SK-N-SH (cell line): ENCODE measurements at regions not wholly inside any gene's neighbourhood (a gene's known extent, or its start where the extent isn't known, plus 50 kb on each side); places are given as distances from the start of the nearest gene placed in this dataset.

Source experiments
- CTCF ChIA-PET: fragments of 300-600, 350-600 bp; formaldehyde crosslinking; extraction: SDS; loops from one replicate; lab custom pipeline; 2021; lab: Yijun Ruan, JAX
- POLR2A ChIA-PET: fragments of 350-600 bp; sonication (Branson Sonifier 250); formaldehyde crosslinking; extraction: SDS; loops from one replicate; lab custom pipeline; 2020; ENCODE audit warnings: antibody characterized with exemption, inconsistent platforms; lab: Yijun Ruan, JAX
- DNase-seq: peaks from one replicate; pipeline ENCODE4 v3.0.0; 2012
- H2AFZ ChIP-seq: fragments of 200-600 bp; sonication (generic); 2 replicates; pipeline ENCODE4 v1.8.1; 2016; ENCODE audit warnings: antibody characterized with exemption, mild to moderate bottlenecking, low read depth
- H3F3A ChIP-seq: fragments of 200-600 bp; sonication (generic); replicated peaks from 2 replicates; pipeline ENCODE3; 2016; ENCODE audit warnings: antibody characterized with exemption, mild to moderate bottlenecking; ENCODE audit not compliant: insufficient read depth
- H3K27ac ChIP-seq, 2 experiments: fragments of 200-500 bp in 1 of 2; fragments of 200-600 bp in 1 of 2; sonication (Bioruptor generic) in 1 of 2; sonication (generic), shearing (Covaris generic) in 1 of 2; 2 replicates each; pipeline versions ENCODE4 v1.5.1 to v1.6.1; 2014 to 2016; ENCODE audit warnings: low read depth in 2 of 2, inconsistent platforms in 1 of 2, low read length in 1 of 2, mild to moderate bottlenecking in 1 of 2, mixed read lengths in 1 of 2
- H3K27me3 ChIP-seq: fragments of 200-600 bp; sonication (generic), shearing (Covaris generic); 2 replicates; pipeline ENCODE4 v1.6.1; 2016; ENCODE audit warnings: mixed run types; ENCODE audit not compliant: insufficient read depth
- H3K36me3 ChIP-seq, 2 experiments: fragments of 200-500 bp in 1 of 2; fragments of 200-600 bp in 1 of 2; sonication (Bioruptor generic) in 1 of 2; sonication (generic) in 1 of 2; replicated peaks in 1 of 2; 2 replicates each; pipeline versions ENCODE3 to v1.5.1; 2014 to 2016; ENCODE audit warnings: low read length in 1 of 2, mild to moderate bottlenecking in 1 of 2; ENCODE audit not compliant: insufficient read depth in 2 of 2, control insufficient read depth in 1 of 2
- H3K4me1 ChIP-seq, 2 experiments: fragments of 200-500 bp in 1 of 2; fragments of 200-600 bp in 1 of 2; sonication (Bioruptor generic) in 1 of 2; sonication (generic), shearing (Covaris generic) in 1 of 2; 2 replicates each; pipeline versions ENCODE4 v1.5.1 to v1.6.1; 2014 to 2016; ENCODE audit warnings: low read depth in 1 of 2, low read length in 1 of 2, mixed run types in 1 of 2; ENCODE audit not compliant: insufficient read depth in 2 of 2, control insufficient read depth in 1 of 2
- H3K4me2 ChIP-seq: fragments of 200-600 bp; sonication (generic), shearing (Covaris generic); 2 replicates; pipeline ENCODE4 v1.6.1; 2017; ENCODE audit warnings: mixed run types
- H3K4me3 ChIP-seq, 2 experiments: fragments of 200-500 bp in 1 of 2; fragments of 200-600 bp in 1 of 2; sonication (Bioruptor generic) in 1 of 2; sonication (generic), shearing (Covaris generic) in 1 of 2; 2 replicates each; pipeline versions ENCODE4 v1.5.1 to v1.8.1; 2014 to 2016; ENCODE audit warnings: low read depth in 2 of 2, inconsistent platforms in 1 of 2, low read length in 1 of 2, mild to moderate bottlenecking in 1 of 2, mixed read lengths in 1 of 2, moderate library complexity in 1 of 2
- H3K79me2 ChIP-seq: fragments of 200-600 bp; sonication (generic); 2 replicates; pipeline ENCODE4 v1.8.1; 2017; ENCODE audit warnings: mild to moderate bottlenecking; ENCODE audit not compliant: insufficient read depth
- H3K9ac ChIP-seq: fragments of 200-600 bp; sonication (generic); 2 replicates; pipeline ENCODE4 v1.6.1; 2017; ENCODE audit warnings: mixed run types
- H3K9me2 ChIP-seq: fragments of 200-600 bp; sonication (generic); 2 replicates; pipeline ENCODE4 v1.6.1; 2017; ENCODE audit warnings: mixed run types
- H3K9me3 ChIP-seq: fragments of 200-600 bp; sonication (generic); 2 replicates; pipeline ENCODE4 v1.6.1; 2017; ENCODE audit warnings: mixed run types, mild to moderate bottlenecking, moderate library complexity
- H4K20me1 ChIP-seq: fragments of 200-600 bp; sonication (generic); 2 replicates; pipeline ENCODE4 v1.6.1; 2017; ENCODE audit warnings: mild to moderate bottlenecking, mixed run types; ENCODE audit not compliant: insufficient read depth
- FOSL2 ChIP-seq: IDR thresholded peaks from 2 replicates; pipeline ENCODE4 v1.4.0; 2012; ENCODE audit warnings: low read depth, mild to moderate bottlenecking, moderate library complexity, borderline replicate concordance
- FOXJ3 ChIP-seq: sonication (generic); formaldehyde crosslinking; IDR thresholded peaks from 2 replicates; pipeline ENCODE4 v1.5.1; 2020; ENCODE audit warnings: mild to moderate bottlenecking, missing genetic modification reagents
- FOXM1 ChIP-seq: IDR thresholded peaks from 2 replicates; pipeline ENCODE4 v1.4.0; 2012; ENCODE audit warnings: low read depth, mild to moderate bottlenecking
- GABPA ChIP-seq: IDR thresholded peaks from 2 replicates; pipeline ENCODE4 v1.4.0; 2012; ENCODE audit warnings: low read depth, mild to moderate bottlenecking
- GATA2 ChIP-seq: sonication (generic); formaldehyde crosslinking; IDR thresholded peaks from 2 replicates; pipeline ENCODE4 v1.5.0; 2020; ENCODE audit warnings: mild to moderate bottlenecking, missing genetic modification reagents
- JUND ChIP-seq: IDR thresholded peaks from 2 replicates; pipeline ENCODE4 v1.4.0; 2012
- MXI1 ChIP-seq: IDR thresholded peaks from 2 replicates; pipeline ENCODE4 v1.6.1; 2012; ENCODE audit warnings: mild to moderate bottlenecking, low read depth, low read length, improper control_type of control experiment
- NFIC ChIP-seq: IDR thresholded peaks from 2 replicates; pipeline ENCODE4 v1.4.0; 2012; ENCODE audit warnings: borderline replicate concordance
- RCOR1 ChIP-seq: fragments of 150-350 bp; IDR thresholded peaks from 2 replicates; pipeline ENCODE4 v1.6.1; 2017; ENCODE audit warnings: antibody characterized with exemption, low read length
- RFX5 ChIP-seq: IDR thresholded peaks from 2 replicates; pipeline ENCODE4 v1.6.1; 2012; ENCODE audit warnings: mild to moderate bottlenecking, improper control_type of control experiment, low read length
- RXRA ChIP-seq: IDR thresholded peaks from 2 replicates; pipeline ENCODE4 v1.4.0; 2012; ENCODE audit warnings: low read depth, mild to moderate bottlenecking, borderline replicate concordance
- SIN3A ChIP-seq: IDR thresholded peaks from 2 replicates; pipeline ENCODE4 v1.6.1; 2012; ENCODE audit warnings: low read depth, mild to moderate bottlenecking, low read length, moderate library complexity, borderline replicate concordance
- SMC3 ChIP-seq: IDR thresholded peaks from 2 replicates; pipeline ENCODE4 v1.6.1; 2012; ENCODE audit warnings: low read depth, low read length, improper control_type of control experiment
- USF1 ChIP-seq: IDR thresholded peaks from 2 replicates; pipeline ENCODE4 v1.4.0; 2012; ENCODE audit warnings: low read depth, borderline replicate concordance
- YY1 ChIP-seq: IDR thresholded peaks from 2 replicates; pipeline ENCODE4 v1.4.0; 2012; ENCODE audit warnings: low read depth, mild to moderate bottlenecking
- WGBS: methylation state at CpG from one replicate; pipeline ENCODE4 v1.1.6; 2017; ENCODE audit warnings: low lambda C conversion rate; 5-methylcytosine and 5-hydroxymethylcytosine counted together
- TF ChIP-seq, protein P1 (sequence below): IDR thresholded peaks from 2 replicates; pipeline ENCODE4 v1.4.0; 2012; ENCODE audit warnings: low read depth
- TF ChIP-seq, protein P2 (sequence below): IDR thresholded peaks from 2 replicates; pipeline ENCODE4 v1.4.0; 2012; ENCODE audit warnings: low read depth, borderline replicate concordance
- TF ChIP-seq, protein P3 (sequence below): fragments of 200-600 bp; sonication (generic); IDR thresholded peaks from 2 replicates; pipeline ENCODE4 v1.6.1; 2017; ENCODE audit warnings: antibody characterized with exemption, mild to moderate bottlenecking, moderate library complexity

DNA sequence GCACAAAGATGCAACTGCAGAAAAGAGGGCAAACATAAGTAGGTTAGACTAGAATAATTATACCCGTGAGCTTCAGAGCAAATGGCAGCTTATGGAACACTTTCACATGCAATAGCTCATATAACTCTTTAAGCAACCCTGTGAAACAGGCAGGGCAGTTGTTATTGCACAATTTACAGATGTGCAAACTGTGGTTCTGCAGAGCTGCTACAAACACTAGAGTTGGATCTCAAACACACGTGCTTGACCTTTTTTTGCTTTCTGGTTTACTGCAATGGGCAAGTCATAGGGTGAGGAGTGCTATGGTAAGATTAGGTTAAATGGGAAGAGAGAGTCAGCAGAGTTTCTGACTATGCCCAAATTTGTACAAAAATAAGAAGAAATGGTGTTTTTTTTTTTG lies 610.8 kb downstream of the GATA3 start (continued):
- TF ChIP-seq, protein P1, sequence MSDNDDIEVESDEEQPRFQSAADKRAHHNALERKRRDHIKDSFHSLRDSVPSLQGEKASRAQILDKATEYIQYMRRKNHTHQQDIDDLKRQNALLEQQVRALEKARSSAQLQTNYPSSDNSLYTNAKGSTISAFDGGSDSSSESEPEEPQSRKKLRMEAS: no peak
- TF ChIP-seq JUND (no peak), FOXJ3 (no peak)

DNA sequence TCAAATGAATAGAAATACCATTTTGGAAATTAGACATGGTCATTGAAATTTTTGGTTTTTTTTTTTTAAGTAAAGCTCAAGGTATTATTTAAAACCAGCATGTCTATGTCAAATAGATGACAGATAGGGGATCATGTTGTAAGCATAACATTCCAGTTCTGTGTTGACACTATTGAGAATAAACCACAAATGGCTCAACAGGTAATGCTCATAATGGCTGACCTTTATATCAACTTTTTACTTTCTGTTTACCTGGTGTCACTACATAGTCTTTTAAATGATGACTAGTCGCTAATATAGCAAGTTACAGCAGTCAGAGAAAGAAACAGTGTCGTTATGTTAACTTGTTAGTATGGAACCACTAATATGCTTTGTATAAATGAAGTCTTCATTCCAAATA lies 616.0 kb downstream of the GATA3 start:
- Histone ChIP-seq H4K20me1 (no peaks in the 10 kb centered on the region), H3K9me3 (no peaks in the 10 kb centered on the region), H3K27ac (no peak overlapping the region), H3K36me3 (no peaks in the 10 kb centered on the region), H3K4me1 (no peaks in the 10 kb centered on the region), H2AFZ (no peak overlapping the region), H3K9me2 (no peaks in the 10 kb centered on the region), H3K9ac (no peak overlapping the region), H3F3A (no peaks in the 10 kb centered on the region), H3K79me2 (no peaks in the 10 kb centered on the region), H3K4me3 (no peak overlapping the region), H3K27me3 (no peaks in the 10 kb centered on the region), H3K4me2 (no peak overlapping the region)
- no peak for DNase-seq
- 12% methylated on average over 2 of the region's 2 CpGs for WGBS
- ChIA-PET POLR2A (no interaction called here), CTCF (interaction anchor here (1.0 kb wide), 1 partner anchor 17 kb away, joined by 4 read pairs; no protein-coding TSS in a partner anchor)
- TF ChIP-seq SIN3A (no peak), FOXM1 (no peak), SMC3 (no peak), RXRA (no peak), FOSL2 (no peak), RFX5 (no peak), NFIC (no peak), MXI1 (no peak), YY1 (no peak), GABPA (no peak), USF1 (no peak), JUND (no peak), GATA2 (no peak), RCOR1 (no peak)
- TF ChIP-seq, protein P2, sequence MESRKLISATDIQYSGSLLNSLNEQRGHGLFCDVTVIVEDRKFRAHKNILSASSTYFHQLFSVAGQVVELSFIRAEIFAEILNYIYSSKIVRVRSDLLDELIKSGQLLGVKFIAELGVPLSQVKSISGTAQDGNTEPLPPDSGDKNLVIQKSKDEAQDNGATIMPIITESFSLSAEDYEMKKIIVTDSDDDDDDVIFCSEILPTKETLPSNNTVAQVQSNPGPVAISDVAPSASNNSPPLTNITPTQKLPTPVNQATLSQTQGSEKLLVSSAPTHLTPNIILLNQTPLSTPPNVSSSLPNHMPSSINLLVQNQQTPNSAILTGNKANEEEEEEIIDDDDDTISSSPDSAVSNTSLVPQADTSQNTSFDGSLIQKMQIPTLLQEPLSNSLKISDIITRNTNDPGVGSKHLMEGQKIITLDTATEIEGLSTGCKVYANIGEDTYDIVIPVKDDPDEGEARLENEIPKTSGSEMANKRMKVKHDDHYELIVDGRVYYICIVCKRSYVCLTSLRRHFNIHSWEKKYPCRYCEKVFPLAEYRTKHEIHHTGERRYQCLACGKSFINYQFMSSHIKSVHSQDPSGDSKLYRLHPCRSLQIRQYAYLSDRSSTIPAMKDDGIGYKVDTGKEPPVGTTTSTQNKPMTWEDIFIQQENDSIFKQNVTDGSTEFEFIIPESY: no peak
- TF ChIP-seq, protein P3, sequence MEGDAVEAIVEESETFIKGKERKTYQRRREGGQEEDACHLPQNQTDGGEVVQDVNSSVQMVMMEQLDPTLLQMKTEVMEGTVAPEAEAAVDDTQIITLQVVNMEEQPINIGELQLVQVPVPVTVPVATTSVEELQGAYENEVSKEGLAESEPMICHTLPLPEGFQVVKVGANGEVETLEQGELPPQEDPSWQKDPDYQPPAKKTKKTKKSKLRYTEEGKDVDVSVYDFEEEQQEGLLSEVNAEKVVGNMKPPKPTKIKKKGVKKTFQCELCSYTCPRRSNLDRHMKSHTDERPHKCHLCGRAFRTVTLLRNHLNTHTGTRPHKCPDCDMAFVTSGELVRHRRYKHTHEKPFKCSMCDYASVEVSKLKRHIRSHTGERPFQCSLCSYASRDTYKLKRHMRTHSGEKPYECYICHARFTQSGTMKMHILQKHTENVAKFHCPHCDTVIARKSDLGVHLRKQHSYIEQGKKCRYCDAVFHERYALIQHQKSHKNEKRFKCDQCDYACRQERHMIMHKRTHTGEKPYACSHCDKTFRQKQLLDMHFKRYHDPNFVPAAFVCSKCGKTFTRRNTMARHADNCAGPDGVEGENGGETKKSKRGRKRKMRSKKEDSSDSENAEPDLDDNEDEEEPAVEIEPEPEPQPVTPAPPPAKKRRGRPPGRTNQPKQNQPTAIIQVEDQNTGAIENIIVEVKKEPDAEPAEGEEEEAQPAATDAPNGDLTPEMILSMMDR: no peak
- TF ChIP-seq, protein P1: no peak
